Hepatocyte (in vitro differentiated cells): ENCODE measurements at regions not wholly inside any gene's neighbourhood (a gene's known extent, or its start where the extent isn't known, plus 50 kb on each side); places are given as distances from the start of the nearest gene placed in this dataset.

Experiments used
- DNase-seq: peaks from one replicate; pipeline ENCODE4 v3.0.0-alpha.2; 2016; ENCODE audit warnings: low spot score
- H2AFZ ChIP-seq: fragments of 200-600 bp; sonication (generic); 2 replicates; pipeline ENCODE4 v1.6.0; 2016; ENCODE audit warnings: antibody characterized with exemption, mild to moderate bottlenecking
- H3K27ac ChIP-seq: fragments of 200-600 bp; sonication (generic); 2 replicates; pipeline ENCODE4 v1.5.1; 2016; ENCODE audit warnings: mild to moderate bottlenecking
- H3K27me3 ChIP-seq: fragments of 200-600 bp; sonication (generic); 2 replicates; pipeline ENCODE4 v1.6.1; 2016
- H3K36me3 ChIP-seq: fragments of 200-600 bp; sonication (generic); replicated peaks from 2 replicates; pipeline ENCODE4 v1.5.1; 2016; ENCODE audit warnings: low read depth; ENCODE audit not compliant: insufficient read depth
- H3K4me1 ChIP-seq: fragments of 200-600 bp; sonication (generic); 2 replicates; pipeline ENCODE4 v1.5.1; 2016; ENCODE audit warnings: mild to moderate bottlenecking, moderate library complexity; ENCODE audit not compliant: insufficient read depth
- H3K4me2 ChIP-seq: fragments of 200-600 bp; sonication (generic); 2 replicates; pipeline ENCODE4 v1.6.0; 2016
- H3K4me3 ChIP-seq: fragments of 200-600 bp; sonication (generic); 2 replicates; pipeline ENCODE4 v1.5.1; 2016; ENCODE audit warnings: mild to moderate bottlenecking
- H3K79me2 ChIP-seq: fragments of 200-600 bp; sonication (generic); 2 replicates; pipeline ENCODE4 v1.6.0; 2017; ENCODE audit warnings: mild to moderate bottlenecking
- H3K9me2 ChIP-seq: fragments of 200-600 bp; sonication (generic); replicated peaks from 2 replicates; pipeline ENCODE4 v1.6.0; 2017; ENCODE audit warnings: mild to moderate bottlenecking; ENCODE audit not compliant: insufficient read depth
- H3K9me3 ChIP-seq: fragments of 200-600 bp; sonication (generic); 2 replicates; pipeline ENCODE4 v1.5.1; 2016; ENCODE audit warnings: low read depth, mild to moderate bottlenecking
- H4K20me1 ChIP-seq: fragments of 200-600 bp; sonication (generic); 2 replicates; pipeline ENCODE4 v1.6.0; 2016; ENCODE audit warnings: mild to moderate bottlenecking; ENCODE audit not compliant: insufficient read depth, poor library complexity, severe bottlenecking
- CTCF ChIP-seq: fragments of 200-600 bp; sonication (generic); IDR thresholded peaks from 2 replicates; pipeline ENCODE4 v1.5.1; 2016; ENCODE audit warnings: antibody characterized with exemption, mild to moderate bottlenecking; ENCODE audit not compliant: poor library complexity
- EZH2 ChIP-seq: fragments of 200-600 bp; sonication (generic); IDR thresholded peaks from 2 replicates; pipeline ENCODE4 v1.6.1; 2016; ENCODE audit warnings: antibody characterized with exemption, mild to moderate bottlenecking, borderline replicate concordance
- EZH2phosphoT487 ChIP-seq: fragments of 200-600 bp; sonication (generic); IDR thresholded peaks from one replicate; pipeline ENCODE4 v1.6.1; 2018; ENCODE audit warnings: antibody characterized with exemption, mild to moderate bottlenecking, low read depth, moderate library complexity; ENCODE audit not compliant: unreplicated experiment, severe bottlenecking
- WGBS: methylation state at CpG from one replicate; pipeline ENCODE4 v1.1.6; 2016; ENCODE audit warnings: low lambda C conversion rate; ENCODE audit errors: missing lambda C conversion rate; 5-methylcytosine and 5-hydroxymethylcytosine counted together

GRCh38 chr1:68930101-68930500 is 433.2 kb upstream of the DEPDC1 start:
- no peaks in the 10 kb centered on the region for H3K36me3 ChIP-seq
- TF ChIP-seq EZH2 (no peak), EZH2phosphoT487 (no peak), CTCF (no peak)
- DNase-seq: no peak
- no peak overlapping the region for H3K4me2 ChIP-seq
- H4K20me1 ChIP-seq: no peaks in the 10 kb centered on the region
- no peaks in the 10 kb centered on the region for H3K4me1 ChIP-seq
- no peaks in the 10 kb centered on the region for H3K9me3 ChIP-seq
- WGBS: 97% methylated on average over 1 of the region's 1 CpG
- H3K4me3 ChIP-seq: no peak overlapping the region
- no peaks in the 10 kb centered on the region for H3K79me2 ChIP-seq
- no peak overlapping the region for H2AFZ ChIP-seq
- H3K27ac ChIP-seq: no peak overlapping the region
- no peaks in the 10 kb centered on the region for H3K9me2 ChIP-seq
- H3K27me3 ChIP-seq: no peaks in the 10 kb centered on the region

- Histone ChIP-seq H3K36me3 (no peaks in the 10 kb centered on the region), H3K4me2 (no peak overlapping the region), H3K27ac (no peak overlapping the region), H3K4me3 (no peak overlapping the region), H3K4me1 (no peaks in the 10 kb centered on the region), H3K9me3 (no peaks in the 10 kb centered on the region), H3K79me2 (no peaks in the 10 kb centered on the region), H2AFZ (no peak overlapping the region), H3K27me3 (no peaks in the 10 kb centered on the region), H4K20me1 (no peaks in the 10 kb centered on the region), H3K9me2 (no peaks in the 10 kb centered on the region)
- 77% methylated on average over 3 of the region's 3 CpGs for WGBS
- no peak for DNase-seq
- TF ChIP-seq EZH2 (no peak), EZH2phosphoT487 (no peak), CTCF (no peak)
These were observed 439.6 kb upstream of the DEPDC1 start for GRCh38 chr1:68936530-68936929.

- Histone ChIP-seq H4K20me1 (no peaks in the 10 kb centered on the region), H3K9me2 (no peaks in the 10 kb centered on the region), H3K27me3 (no peaks in the 10 kb centered on the region), H3K79me2 (no peaks in the 10 kb centered on the region), H3K9me3 (no peaks in the 10 kb centered on the region), H2AFZ (no peak overlapping the region), H3K4me1 (no peaks in the 10 kb centered on the region), H3K4me3 (no peak overlapping the region), H3K36me3 (no peaks in the 10 kb centered on the region), H3K4me2 (no peak overlapping the region), H3K27ac (no peak overlapping the region)
- 84% methylated on average over 5 of the region's 5 CpGs for WGBS
- DNase-seq: no peak
- TF ChIP-seq CTCF (no peak), EZH2phosphoT487 (no peak), EZH2 (no peak)
These were observed 441.3 kb upstream of the DEPDC1 start for GRCh38 chr1:68938051-68938666.

- Histone ChIP-seq H2AFZ (no peak overlapping the region), H4K20me1 (no peaks in the 10 kb centered on the region), H3K27ac (no peak overlapping the region), H3K27me3 (no peaks in the 10 kb centered on the region), H3K4me2 (no peak overlapping the region), H3K36me3 (no peaks in the 10 kb centered on the region), H3K4me1 (no peaks in the 10 kb centered on the region), H3K79me2 (no peaks in the 10 kb centered on the region), H3K4me3 (no peak overlapping the region), H3K9me2 (no peaks in the 10 kb centered on the region), H3K9me3 (no peaks in the 10 kb centered on the region)
- 63% methylated on average over 3 of the region's 3 CpGs for WGBS
- no peak for TF ChIP-seq EZH2phosphoT487
- no peak for TF ChIP-seq EZH2
- no peak for TF ChIP-seq CTCF
- no peak for DNase-seq
These were observed 453.2 kb upstream of the DEPDC1 start for GRCh38 chr1:68950036-68950435.
